GM18870 (cell line): ENCODE measurements at regions not wholly inside any gene's neighbourhood (a gene's known extent, or its start where the extent isn't known, plus 50 kb on each side); places are given as distances from the start of the nearest gene placed in this dataset.

Source experiments
- ATAC-seq: cut with Tn5 transposase; IDR thresholded peaks from one replicate; pipeline ENCODE4 v1.9.1; 2021; ENCODE audit warnings: moderate library complexity; ENCODE audit not compliant: unreplicated experiment

- ATAC-seq: no peak
These were observed 72.7 kb upstream of the DPH5 start for GRCh38 chr1:101098327-101098726.

- no peak for ATAC-seq
These were observed 64.2 kb upstream of the DPH5 start for GRCh38 chr1:101089613-101090338.

DNA sequence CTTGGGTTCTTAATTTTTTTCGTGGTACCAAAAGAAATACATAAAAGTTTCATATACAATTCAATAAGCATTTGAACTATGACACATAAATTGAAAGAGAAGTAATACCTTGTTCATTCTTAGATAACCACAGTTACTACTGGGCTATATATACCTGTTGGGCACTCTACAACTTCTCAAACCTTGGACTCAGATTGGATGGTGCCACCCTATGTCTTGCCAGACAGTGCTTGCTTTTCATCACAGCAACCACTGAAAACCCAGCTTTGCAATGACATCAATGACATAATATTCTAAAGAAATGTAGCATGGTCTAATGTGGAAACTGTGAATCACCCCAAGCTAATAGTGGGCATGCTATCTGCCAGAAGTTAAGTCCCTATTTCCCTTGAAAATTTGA, 62.8 kb upstream of the DPH5 start:
- no peak for ATAC-seq

- no peak for ATAC-seq
These were observed 61.2 kb upstream of the DPH5 start for GRCh38 chr1:101086783-101087182.

GRCh38 chr1:101081496-101082488, 56.2 kb upstream of the DPH5 start:
- peak; percentile 82 for ATAC-seq

GRCh38 chr1:101080859-101081258, 55.3 kb upstream of the DPH5 start:
- no peak for ATAC-seq

- no peak for ATAC-seq
These were observed 53.8 kb upstream of the DPH5 start for GRCh38 chr1:101079341-101079740.

DNA sequence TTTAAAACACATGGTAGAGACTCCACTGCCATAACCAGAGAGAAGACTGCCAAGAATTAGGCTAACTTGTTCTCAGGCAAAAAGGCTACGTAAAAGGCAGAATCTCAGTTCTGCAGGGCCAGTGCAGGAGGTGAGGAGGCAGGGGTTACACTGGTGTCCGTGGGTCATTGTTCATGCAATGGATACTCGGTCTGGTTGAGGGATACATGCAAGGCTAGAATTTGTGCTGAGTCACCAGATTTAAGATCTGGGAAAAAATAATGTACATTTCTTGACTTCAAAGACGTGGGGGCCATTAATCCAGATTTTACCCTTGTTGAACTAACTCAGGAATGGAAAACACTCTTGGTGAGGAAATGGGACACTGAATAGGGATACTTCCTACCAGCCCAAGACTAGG, 52.3 kb upstream of the DPH5 start:
- no peak for ATAC-seq

- ATAC-seq: no peak
These were observed 50.3 kb upstream of the DPH5 start for GRCh38 chr1:101075926-101076325.
